ENCODE measurements at regions not wholly inside any gene's neighbourhood (a gene's known extent, or its start where the extent isn't known, plus 50 kb on each side); places are given as distances from the start of the nearest gene placed in this dataset.
"Not testable (repeated sequence)": the region's sequence is repeated elsewhere in the genome, so short reads cannot be mapped to it uniquely, and the experiment has no call there.

- DNase-seq = not testable (repeated sequence)
Observed at GRCh38 chr7:35910621-35911020, 109.8 kb downstream of the SEPTIN7 start.

GRCh38 chr7:35913350-35913749 lies 112.5 kb downstream of the SEPTIN7 start:
- DNase-seq = not testable (repeated sequence)

GRCh38 chr7:35914214-35914613 lies 113.4 kb downstream of the SEPTIN7 start:
- not testable (repeated sequence) for DNase-seq

GRCh38 chr7:35915247-35915955 lies 114.5 kb downstream of the SEPTIN7 start:
- DNase-seq = not testable (repeated sequence)

- DNase-seq = not testable (repeated sequence)
Observed at GRCh38 chr7:35918217-35918616, 117.4 kb downstream of the SEPTIN7 start.

GRCh38 chr7:35919607-35920006 lies 118.8 kb downstream of the SEPTIN7 start:
- not testable (repeated sequence) for DNase-seq

- not testable (repeated sequence) for DNase-seq
Observed at GRCh38 chr7:35921338-35921737, 120.5 kb downstream of the SEPTIN7 start.

GRCh38 chr7:35924668-35925067 lies 123.8 kb downstream of the SEPTIN7 start:
- not testable (repeated sequence) for DNase-seq

GRCh38 chr7:35926966-35927365 lies 126.1 kb downstream of the SEPTIN7 start:
- not testable (repeated sequence) for DNase-seq

GRCh38 chr7:35931134-35931533 lies 130.3 kb downstream of the SEPTIN7 start:
- not testable (repeated sequence) for DNase-seq

- DNase-seq = not testable (repeated sequence)
Observed at GRCh38 chr7:35931551-35931950, 130.7 kb downstream of the SEPTIN7 start.

- not testable (repeated sequence) for DNase-seq
Observed at GRCh38 chr7:35940695-35941094, 139.8 kb downstream of the SEPTIN7 start.

- DNase-seq = not testable (repeated sequence)
Observed at GRCh38 chr7:35945621-35946020, 144.8 kb downstream of the SEPTIN7 start.

- DNase-seq = not testable (repeated sequence)
Observed at GRCh38 chr7:35955735-35956134, 154.9 kb downstream of the SEPTIN7 start.

GRCh38 chr7:35956988-35957387 lies 156.1 kb downstream of the SEPTIN7 start:
- DNase-seq = not testable (repeated sequence)

- not testable (repeated sequence) for DNase-seq
Observed at GRCh38 chr7:35961260-35961659, 160.4 kb downstream of the SEPTIN7 start.

GRCh38 chr7:35962607-35963006 lies 161.8 kb downstream of the SEPTIN7 start:
- not testable (repeated sequence) for DNase-seq

GRCh38 chr7:35967366-35968139 lies 166.7 kb downstream of the SEPTIN7 start:
- no peak for DNase-seq

GRCh38 chr7:35968140-35968940 lies 167.5 kb downstream of the SEPTIN7 start:
- DNase-seq = no peak

- DNase-seq = no peak
Observed at GRCh38 chr7:35969066-35969465, 168.2 kb downstream of the SEPTIN7 start.

- no peak for DNase-seq
Observed at GRCh38 chr7:35970458-35970857, 169.6 kb downstream of the SEPTIN7 start.

GRCh38 chr7:35971133-35971891 lies 170.5 kb downstream of the SEPTIN7 start:
- peak in 1 of 2 donors; percentile 17 for DNase-seq

Measured in stimulated activated CD4-positive, alpha-beta T cell treated with anti-CD3 and anti-CD28 coated beads, Interleukin-2, amount 100 ng/mL, for 24 hours (primary cell).